Naive thymus-derived CD8-positive, alpha-beta T cell (primary cell): ENCODE measurements at regions not wholly inside any gene's neighbourhood (a gene's known extent, or its start where the extent isn't known, plus 50 kb on each side); places are given as distances from the start of the nearest gene placed in this dataset.
A peak's percentile ranks its signal among the peaks of the same experiment; 100 is the strongest.
"Not testable (repeated sequence)": the region's sequence is repeated elsewhere in the genome, so short reads cannot be mapped to it uniquely, and the experiment has no call there.

Source experiments
- ATAC-seq, 2 donors: fragments of 150-1000 bp; cut with Tn5 transposase in 1 of 2; sonication (Bioruptor Pico), chemical (Tn5 transposase) in 1 of 2; 1 replicate in 1 of 2; 2 replicates in 1 of 2; pipeline ENCODE4 v1.10.0; 2021; ENCODE audit warnings: mild to moderate bottlenecking in 2 of 2, moderate library complexity in 2 of 2
- POLR2A ChIA-PET: fragments of 350-600 bp; sonication (Branson Sonifier 250); formaldehyde crosslinking; loops from one replicate; lab custom pipeline; 2021; ENCODE audit warnings: antibody characterized with exemption; lab: Charles Lee
- DNase-seq, 10 donors: peaks; one replicate each; pipeline versions ENCODE4 v3.0.0 to v3.0.0-alpha.2; 2020 to 2022
- H3K27ac Mint-ChIP-seq, 10 donors: one replicate each; pipeline ENCODE4 v1.8.0; 2020 to 2022; ENCODE audit warnings: mild to moderate bottlenecking in 10 of 10, mixed read lengths in 10 of 10, moderate library complexity in 4 of 10, inconsistent platforms in 1 of 10
- H3K27me3 Mint-ChIP-seq, 5 donors: one replicate each; pipeline ENCODE4 v1.8.0; 2021 to 2022; ENCODE audit warnings: mixed read lengths in 5 of 5
- H3K36me3 Mint-ChIP-seq, 3 donors: one replicate each; pipeline ENCODE4 v1.8.0; 2020 to 2022; ENCODE audit warnings: mixed read lengths in 3 of 3, mild to moderate bottlenecking in 2 of 3, inconsistent platforms in 1 of 3
- H3K4me1 Mint-ChIP-seq, 4 donors: one replicate each; pipeline ENCODE4 v1.8.0; 2021 to 2022; ENCODE audit warnings: mixed read lengths in 4 of 4
- H3K4me3 Mint-ChIP-seq, 10 donors: one replicate each; pipeline ENCODE4 v1.8.0; 2020 to 2022; ENCODE audit warnings: mild to moderate bottlenecking in 10 of 10, mixed read lengths in 10 of 10, moderate library complexity in 6 of 10, inconsistent platforms in 1 of 10
- H3K9me3 Mint-ChIP-seq, 9 donors: one replicate each; pipeline ENCODE4 v1.8.0; 2020 to 2022; ENCODE audit warnings: mixed read lengths in 9 of 9, mild to moderate bottlenecking in 3 of 9, inconsistent platforms in 1 of 9, moderate library complexity in 1 of 9

DNA sequence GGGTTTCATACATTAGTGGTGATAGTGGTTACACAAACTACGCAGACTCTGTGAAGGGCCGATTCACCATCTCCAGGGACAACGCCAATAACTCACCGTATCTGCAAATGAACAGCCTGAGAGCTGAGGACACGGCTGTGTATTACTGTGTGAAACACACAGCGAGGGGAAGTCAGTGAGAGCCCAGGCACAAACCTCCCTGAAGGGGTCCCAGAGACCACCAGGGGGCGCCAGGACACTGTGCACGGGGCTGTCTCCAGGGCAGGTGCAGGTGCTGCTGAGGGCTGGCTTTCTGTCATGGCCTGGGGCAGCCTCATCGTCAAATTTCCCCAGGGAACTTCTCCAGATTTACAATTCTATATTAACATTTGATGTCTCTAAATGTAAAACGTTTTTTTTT, 184.6 kb upstream of the TP53TG3C start:
- POLR2A ChIA-PET, H3K9me3 Mint-ChIP-seq, ATAC-seq, H3K36me3 Mint-ChIP-seq, H3K27me3 Mint-ChIP-seq, H3K4me1 Mint-ChIP-seq, H3K27ac Mint-ChIP-seq, H3K4me3 Mint-ChIP-seq: not testable (repeated sequence)
- peak in 9 of 10 donors; percentile 0 to 50 (median 4) for DNase-seq

DNA sequence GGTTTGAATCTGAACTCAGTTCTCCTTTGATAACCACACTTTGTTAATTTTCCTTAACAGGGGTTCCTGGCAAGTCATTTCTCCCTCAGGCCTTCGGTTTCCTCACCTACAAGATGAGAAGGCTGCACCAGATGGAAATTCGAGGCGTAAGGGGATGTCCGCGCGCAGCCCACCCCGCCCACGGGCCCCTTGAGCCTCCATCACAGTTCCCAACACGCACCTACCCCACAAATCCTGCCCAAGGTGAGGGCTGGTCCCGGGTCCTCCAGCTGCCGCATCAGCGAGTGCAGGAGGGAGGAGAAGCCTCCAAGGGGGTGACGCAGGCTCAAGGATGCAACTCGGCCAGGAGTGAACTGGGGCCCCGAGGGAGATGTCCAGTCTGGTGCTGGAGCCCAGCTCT, 166.9 kb upstream of the TP53TG3C start:
- H3K27me3 Mint-ChIP-seq, ATAC-seq, H3K27ac Mint-ChIP-seq, H3K36me3 Mint-ChIP-seq, H3K4me1 Mint-ChIP-seq, H3K9me3 Mint-ChIP-seq, POLR2A ChIA-PET, H3K4me3 Mint-ChIP-seq: not testable (repeated sequence)
- DNase-seq = peak in 1 of 10 donors; percentile 14

DNA sequence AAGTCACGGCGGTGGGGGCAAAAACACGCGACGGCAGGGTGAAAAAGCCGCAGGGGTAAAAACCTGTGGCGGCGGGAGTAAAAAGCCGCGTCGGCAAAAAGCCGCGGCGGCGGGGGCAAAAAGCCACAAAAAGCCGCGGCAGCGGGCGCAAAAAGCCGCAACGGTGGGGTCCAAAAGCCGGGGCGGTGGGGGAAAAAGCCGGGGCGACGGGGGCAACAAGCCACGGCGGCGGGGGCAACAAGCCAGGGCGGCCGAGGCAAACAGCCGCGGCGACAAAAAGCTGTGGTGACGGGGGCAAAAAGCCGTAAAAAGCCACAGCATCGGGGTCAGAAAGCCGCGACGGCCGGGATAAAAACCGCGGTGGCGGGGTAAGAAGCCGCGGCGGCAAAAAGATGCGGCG, 166.1 kb upstream of the TP53TG3C start:
- H3K4me3 Mint-ChIP-seq, ATAC-seq, H3K9me3 Mint-ChIP-seq, H3K4me1 Mint-ChIP-seq, POLR2A ChIA-PET, H3K36me3 Mint-ChIP-seq, DNase-seq, H3K27me3 Mint-ChIP-seq, H3K27ac Mint-ChIP-seq: not testable (repeated sequence)

DNA sequence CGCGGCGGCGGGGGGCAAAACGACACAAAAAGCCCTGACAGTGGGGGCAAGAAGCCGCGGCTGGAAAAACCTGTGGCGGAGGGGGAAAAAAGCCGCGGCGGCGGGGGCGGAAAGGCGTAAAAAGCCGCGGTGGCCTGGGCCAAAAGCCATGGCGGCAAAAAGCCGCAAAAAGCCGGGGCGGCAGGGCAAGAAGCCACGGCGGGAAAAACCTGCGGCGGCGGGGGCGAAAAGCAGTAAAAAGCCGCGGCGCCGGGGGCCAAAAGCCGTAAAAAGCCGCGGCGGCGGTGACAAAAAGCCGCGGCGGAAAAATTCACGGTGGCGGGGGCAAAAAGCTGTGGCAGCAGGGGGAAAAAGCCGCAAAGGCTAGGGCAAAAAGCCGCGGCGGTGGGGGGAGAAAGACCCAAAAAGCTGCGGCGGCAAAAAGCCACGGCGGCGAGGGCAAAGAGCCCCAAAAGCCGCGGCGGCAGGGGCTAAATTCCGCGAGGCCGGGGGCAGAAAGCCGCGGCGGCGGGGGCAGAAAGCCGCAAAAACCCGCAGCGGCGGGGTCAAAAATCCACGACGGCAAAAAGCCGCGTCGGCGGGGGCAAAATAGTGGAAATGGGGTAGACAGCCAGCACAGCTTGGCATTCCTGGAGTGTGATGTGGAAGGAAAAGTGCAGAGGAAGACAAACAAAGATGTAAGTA, 165.2 kb upstream of the TP53TG3C start:
- DNase-seq, H3K4me3 Mint-ChIP-seq, H3K27me3 Mint-ChIP-seq, ATAC-seq, H3K9me3 Mint-ChIP-seq, POLR2A ChIA-PET, H3K4me1 Mint-ChIP-seq, H3K36me3 Mint-ChIP-seq: not testable (repeated sequence)
- peak overlapping the region in 1 of 10 donors; percentile 11 for H3K27ac Mint-ChIP-seq

- H3K36me3 Mint-ChIP-seq, H3K4me3 Mint-ChIP-seq, H3K27me3 Mint-ChIP-seq, DNase-seq, POLR2A ChIA-PET, ATAC-seq, H3K4me1 Mint-ChIP-seq, H3K27ac Mint-ChIP-seq: not testable (repeated sequence)
- H3K9me3 Mint-ChIP-seq = peaks cover 0 to 10% (median 0%) of the 10 kb centered on the region in 9 donors
Observed at GRCh38 chr16:33048849-33049248, 145.2 kb upstream of the TP53TG3C start.

- H3K27me3 Mint-ChIP-seq = peaks cover 0 to 1% (median 0%) of the 10 kb centered on the region in 5 donors
- POLR2A ChIA-PET = no interaction called here
- no peaks in the 10 kb centered on the region for H3K4me1 Mint-ChIP-seq
- H3K36me3 Mint-ChIP-seq = no peaks in the 10 kb centered on the region
- no peak overlapping the region for H3K4me3 Mint-ChIP-seq
- DNase-seq (no peak), ATAC-seq (no peak)
- no peaks in the 10 kb centered on the region for H3K9me3 Mint-ChIP-seq
- no peak overlapping the region for H3K27ac Mint-ChIP-seq
Observed at GRCh38 chr16:33059206-33059605, 134.8 kb upstream of the TP53TG3C start.

- not testable (repeated sequence) for ATAC-seq, H3K36me3 Mint-ChIP-seq
Observed at GRCh38 chr16:33059654-33060421, 134.2 kb upstream of the TP53TG3C start.

GRCh38 chr16:33062763-33063162, 131.3 kb upstream of the TP53TG3C start:
- ATAC-seq, POLR2A ChIA-PET, H3K4me3 Mint-ChIP-seq, H3K36me3 Mint-ChIP-seq, DNase-seq, H3K27me3 Mint-ChIP-seq, H3K4me1 Mint-ChIP-seq, H3K9me3 Mint-ChIP-seq, H3K27ac Mint-ChIP-seq: not testable (repeated sequence)

More at GRCh38 chr16:33059654-33060421, 134.2 kb upstream of the TP53TG3C start:
- H3K4me3 Mint-ChIP-seq, H3K4me1 Mint-ChIP-seq, POLR2A ChIA-PET, H3K27me3 Mint-ChIP-seq, H3K27ac Mint-ChIP-seq, H3K9me3 Mint-ChIP-seq: not testable (repeated sequence)
- peak in 2 of 10 donors; percentile 0 to 52 for DNase-seq

DNA sequence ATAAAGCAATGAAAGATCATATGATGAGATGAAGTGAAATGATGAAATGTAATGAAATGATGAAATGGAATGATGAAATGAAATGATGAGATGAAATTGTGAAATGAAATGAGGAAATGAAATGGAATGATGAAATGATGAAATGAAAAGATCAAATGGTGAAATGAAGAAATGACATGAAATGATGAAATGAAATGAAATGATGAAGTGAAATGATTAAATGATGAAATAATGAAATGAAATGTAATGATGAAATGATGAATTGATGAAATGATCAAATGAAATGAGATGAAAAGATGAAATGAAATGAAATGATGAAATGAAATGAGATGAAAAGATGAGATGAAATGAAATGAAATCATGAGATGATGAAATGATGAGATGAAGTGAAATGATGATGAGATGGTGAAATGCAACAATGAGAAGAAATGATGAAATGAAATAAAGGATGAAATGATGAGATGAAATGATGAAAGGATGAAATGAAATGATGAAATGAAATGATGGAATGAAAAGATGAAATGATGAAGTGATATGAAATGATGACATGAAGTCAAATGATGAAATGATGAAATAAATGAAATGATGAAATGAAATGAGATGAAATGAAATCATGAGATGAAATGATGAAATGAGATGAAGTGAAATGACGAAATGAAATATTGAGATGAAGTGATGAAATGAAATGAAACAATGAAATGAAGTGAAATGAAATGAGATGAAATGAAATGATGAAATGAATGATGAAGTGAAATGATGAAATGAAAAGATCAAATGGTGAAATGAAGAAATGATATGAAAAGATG, 130.5 kb upstream of the TP53TG3C start:
- ATAC-seq, H3K9me3 Mint-ChIP-seq, POLR2A ChIA-PET, H3K27ac Mint-ChIP-seq, DNase-seq, H3K4me3 Mint-ChIP-seq, H3K27me3 Mint-ChIP-seq, H3K4me1 Mint-ChIP-seq, H3K36me3 Mint-ChIP-seq: not testable (repeated sequence)

GRCh38 chr16:33064454-33065073, 129.5 kb upstream of the TP53TG3C start:
- H3K36me3 Mint-ChIP-seq, ATAC-seq, DNase-seq, H3K27ac Mint-ChIP-seq, H3K9me3 Mint-ChIP-seq, H3K4me3 Mint-ChIP-seq, POLR2A ChIA-PET, H3K27me3 Mint-ChIP-seq, H3K4me1 Mint-ChIP-seq: not testable (repeated sequence)
